HG02763 (cell line): ENCODE measurements at regions not wholly inside any gene's neighbourhood (a gene's known extent, or its start where the extent isn't known, plus 50 kb on each side); places are given as distances from the start of the nearest gene placed in this dataset.
"Not testable (repeated sequence)": the region's sequence is repeated elsewhere in the genome, so short reads cannot be mapped to it uniquely, and the experiment has no call there.

Experiments used
- ATAC-seq: cut with Tn5 transposase; IDR thresholded peaks from one replicate; pipeline ENCODE4 v1.9.1; 2021; ENCODE audit warnings: mild to moderate bottlenecking, moderate library complexity; ENCODE audit not compliant: unreplicated experiment

DNA sequence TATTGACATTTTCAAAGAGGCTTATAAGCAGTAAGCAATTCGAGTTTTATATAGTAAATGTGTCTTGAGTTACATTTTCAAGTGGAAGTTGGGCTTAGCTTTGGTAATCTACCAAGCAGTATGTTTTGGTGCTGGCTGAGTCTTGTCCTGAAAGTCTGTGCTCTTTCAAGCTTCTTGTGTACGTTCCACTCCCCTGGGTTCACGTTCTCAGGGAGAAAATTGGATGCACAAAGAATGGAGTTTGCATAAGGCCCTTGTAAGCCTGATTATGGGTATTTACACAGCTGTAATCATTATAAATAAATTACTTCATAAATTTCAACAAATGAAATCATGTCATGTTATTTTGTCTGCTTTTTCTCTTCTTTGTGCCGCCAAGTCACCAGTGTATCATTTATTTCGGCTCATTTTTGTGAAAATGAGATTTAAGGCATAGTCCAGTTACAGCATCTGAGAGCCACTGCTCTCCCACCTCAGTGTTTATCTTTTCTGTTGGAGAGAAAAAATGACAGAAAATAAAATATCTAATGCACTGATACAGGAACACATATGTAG, 262.5 kb downstream of the BTBD3 start:
- ATAC-seq, result no peak

DNA sequence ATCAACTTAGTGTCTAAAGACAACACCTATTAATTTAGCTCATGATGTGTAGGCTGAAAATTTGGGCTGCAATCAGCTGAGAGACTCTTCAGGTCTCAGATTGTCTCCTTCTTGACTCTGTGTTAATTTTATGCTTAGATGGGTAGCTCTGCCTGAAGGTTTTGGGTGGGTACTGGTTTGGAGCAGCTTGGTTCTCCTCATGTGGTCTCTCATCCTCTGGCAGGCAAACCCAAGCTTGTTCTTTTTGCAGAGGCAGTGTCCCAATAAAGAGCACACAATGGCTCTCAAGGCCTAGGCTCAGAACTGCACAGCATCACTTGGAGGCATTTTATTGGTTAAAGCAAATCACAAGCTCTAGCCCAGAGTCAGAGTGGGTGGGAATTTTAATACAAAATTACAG, 280.6 kb downstream of the BTBD3 start:
- ATAC-seq, result no peak

DNA sequence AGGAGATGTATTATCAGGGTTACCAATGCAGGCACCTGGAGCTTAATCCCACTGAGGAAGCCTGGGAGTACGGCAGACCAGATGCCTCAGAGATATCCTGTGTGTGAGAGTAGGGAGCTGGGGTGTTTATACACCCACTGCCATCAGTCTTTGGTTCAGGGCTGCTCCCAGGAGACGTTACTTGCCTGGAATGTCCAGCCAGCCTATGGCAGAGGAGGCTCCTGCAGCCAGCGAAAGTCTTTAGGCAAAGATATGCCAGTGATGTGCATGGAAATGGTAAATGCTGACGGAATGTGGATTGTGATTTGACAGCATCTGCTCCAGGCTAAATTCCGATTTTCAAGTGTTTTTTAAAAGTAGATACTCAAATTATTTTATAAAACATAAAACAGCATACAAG, 282.0 kb downstream of the BTBD3 start:
- no peak for ATAC-seq

DNA sequence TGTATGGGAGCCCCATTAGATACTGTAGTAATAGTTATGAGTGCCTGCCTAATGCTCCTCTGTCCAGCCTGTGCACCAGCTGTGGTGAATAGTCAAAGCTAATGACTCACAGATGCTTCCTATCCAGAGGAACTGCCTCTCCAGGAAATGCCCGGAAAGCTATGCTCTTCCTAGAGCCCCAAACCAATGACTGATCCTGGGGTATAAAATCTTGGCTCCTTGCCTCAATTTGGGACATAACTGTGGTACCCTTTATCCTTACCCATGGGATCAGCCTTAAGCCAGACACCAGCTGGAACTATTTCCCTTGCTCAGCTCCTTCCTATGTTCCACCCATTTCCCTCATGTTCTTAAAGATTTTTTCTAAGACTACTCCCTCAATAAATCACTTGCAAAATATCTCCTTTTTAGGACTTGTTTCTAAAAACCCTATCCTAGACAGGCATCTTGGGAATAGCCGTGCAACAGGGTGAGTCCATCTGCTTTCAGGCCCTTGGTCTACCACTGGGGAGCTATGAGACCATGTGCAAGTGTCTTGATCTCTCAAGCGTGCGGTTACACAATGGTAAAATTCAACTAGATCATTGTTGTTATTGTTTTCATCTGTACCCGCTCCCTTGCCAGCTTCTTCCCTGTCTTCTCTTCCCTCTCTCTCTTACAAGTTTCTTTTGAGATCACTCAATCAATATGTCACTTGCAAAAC, 283.7 kb downstream of the BTBD3 start:
- no peak for ATAC-seq

DNA sequence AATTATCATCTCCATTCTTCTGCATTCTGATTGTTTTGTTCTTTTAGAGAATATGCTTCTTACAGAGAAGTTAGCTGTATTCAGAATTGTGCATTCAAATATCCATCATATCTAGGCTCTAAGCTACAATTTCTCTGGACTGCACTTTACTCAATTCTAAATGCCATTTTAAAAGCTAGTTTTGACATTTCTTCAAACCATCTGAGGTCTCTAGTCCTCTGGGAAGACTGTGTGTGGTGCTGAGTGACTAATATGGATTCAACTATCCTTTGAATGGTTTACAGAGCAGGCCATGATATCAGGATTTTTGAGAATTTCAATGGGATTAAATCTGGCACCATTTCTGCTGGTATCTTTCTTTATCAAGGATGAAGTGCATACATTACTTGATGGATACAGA, 285.7 kb downstream of the BTBD3 start:
- no peak for ATAC-seq

DNA sequence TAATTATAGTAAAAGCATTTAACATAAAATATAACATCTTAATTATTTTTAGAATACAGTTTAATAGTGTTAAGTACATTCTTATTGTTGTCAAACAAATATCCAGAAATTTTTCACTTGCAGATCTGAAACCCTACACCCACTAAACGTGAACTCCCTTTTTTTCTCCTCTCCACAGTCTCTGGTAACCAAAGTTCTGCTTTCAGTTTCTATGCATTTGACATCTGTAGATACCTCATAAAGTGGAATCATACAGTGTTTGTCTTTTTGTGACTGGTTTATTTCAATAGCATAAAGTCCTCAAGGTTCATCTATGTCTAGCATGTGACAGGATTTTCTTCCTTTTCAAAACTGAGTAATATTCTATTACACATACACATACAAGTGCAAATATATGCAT, 286.3 kb downstream of the BTBD3 start:
- ATAC-seq, result no peak

DNA sequence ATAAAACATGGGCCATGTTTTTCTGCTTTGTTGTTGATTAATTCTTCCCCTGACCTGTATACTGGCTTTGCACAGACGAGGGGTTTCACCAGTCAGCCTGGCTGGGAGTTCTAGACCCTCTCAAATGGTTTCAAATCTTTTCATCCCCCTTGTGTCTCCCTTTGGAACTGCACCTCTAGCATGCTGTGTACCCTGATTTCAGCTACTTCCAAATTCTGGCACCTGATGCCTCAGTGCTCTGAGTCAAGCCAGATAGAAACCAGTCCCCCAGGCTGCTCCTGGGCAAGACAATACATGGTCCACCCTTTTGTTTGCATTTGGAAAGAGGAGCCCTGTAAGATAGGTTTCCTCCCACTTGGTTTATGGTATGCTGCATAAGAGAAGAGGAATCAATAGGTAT, 290.2 kb downstream of the BTBD3 start:
- ATAC-seq, result no peak

DNA sequence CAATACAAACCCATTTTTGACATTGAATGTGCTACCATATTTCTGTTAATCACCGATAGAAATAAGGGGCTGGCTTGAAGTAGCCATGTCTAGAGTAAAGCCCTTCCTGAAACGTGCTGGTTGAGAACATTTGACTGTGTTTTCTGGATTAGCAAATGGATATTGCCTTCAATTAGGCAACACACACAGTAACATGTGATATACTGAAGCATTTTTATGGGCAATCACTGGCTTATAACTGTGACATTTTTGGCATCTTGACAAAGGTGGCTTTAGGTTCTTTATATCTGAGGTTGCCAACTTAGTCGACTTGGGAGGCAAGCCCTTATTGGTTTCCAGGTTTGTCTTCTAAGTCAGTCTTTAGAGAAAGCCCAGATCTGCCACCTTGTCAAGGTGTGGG, 292.9 kb downstream of the BTBD3 start:
- no peak for ATAC-seq

DNA sequence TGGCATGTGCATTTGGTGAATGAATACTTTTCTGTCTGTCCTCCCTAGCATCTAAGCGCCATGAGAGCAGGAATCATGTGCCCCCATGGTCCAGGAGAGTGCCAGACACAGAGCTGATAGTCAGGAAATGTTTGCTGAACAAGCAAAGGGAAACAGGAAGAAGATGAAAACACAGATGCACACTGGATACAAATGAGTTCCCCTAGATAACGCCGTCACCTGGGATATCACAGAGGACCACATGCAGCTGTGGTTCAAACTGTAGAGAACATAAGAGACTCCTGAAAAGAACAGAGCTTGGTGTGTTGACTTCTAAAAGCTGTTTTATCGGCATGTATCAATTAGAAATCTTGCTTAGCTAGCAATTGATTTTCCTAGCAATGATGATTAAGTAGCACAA, 293.7 kb downstream of the BTBD3 start:
- no peak for ATAC-seq

DNA sequence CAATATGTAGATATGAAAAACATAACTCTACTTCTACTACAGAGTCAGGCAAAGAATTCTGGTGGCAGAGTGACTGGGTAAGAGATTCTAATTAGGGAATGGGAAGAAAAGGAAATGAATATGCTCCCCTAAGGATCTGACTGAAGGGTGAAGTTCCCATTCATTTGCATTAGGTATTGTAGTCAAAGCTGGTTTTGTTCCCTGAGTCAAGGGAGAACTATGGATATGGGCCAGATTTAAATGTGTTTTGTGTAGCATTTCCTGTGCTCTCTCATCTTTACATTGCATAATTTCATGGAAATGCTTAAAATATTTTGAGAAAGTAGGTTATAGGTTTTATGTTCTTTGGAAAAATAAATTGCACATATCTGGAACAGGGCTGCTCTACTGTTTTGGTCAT, 299.7 kb downstream of the BTBD3 start:
- ATAC-seq, result no peak

DNA sequence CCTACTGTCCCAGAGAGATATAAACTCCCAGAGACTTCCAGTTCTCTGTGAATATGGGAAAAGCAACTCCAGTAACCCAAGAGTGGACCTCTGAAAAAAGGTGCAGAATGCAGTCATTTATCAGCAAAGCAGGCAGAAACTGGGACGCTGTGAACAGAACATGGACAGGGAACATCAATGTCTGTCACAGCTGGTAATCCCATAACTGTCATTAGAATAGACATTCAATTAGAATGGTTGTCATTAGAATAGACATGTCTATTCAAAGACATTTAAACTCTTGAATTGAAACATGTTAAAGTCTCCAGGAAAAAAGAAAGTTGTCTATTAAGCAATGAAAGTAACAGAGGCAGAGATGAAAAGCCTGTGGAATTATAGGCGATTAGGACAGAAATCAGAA, 302.1 kb downstream of the BTBD3 start:
- ATAC-seq, result no peak

DNA sequence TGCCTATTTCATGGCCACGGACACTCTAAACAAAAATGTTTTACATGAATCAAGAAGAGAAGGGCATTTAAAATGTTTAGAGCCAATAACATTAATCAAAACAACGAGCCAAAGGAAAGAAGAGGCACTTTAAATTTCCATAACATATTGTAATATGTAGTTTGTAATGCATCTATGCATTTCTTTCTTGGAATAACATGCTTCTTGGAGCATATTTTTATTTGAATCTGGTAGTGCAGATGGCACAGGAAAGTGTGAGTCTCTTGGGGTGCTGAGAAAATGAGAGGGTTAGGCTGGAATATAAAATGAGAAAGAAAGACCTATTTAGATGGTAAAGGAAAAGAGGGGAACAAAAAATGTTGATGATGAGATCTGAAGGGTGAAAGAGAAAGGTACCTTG, 305.4 kb downstream of the BTBD3 start:
- ATAC-seq, result no peak

DNA sequence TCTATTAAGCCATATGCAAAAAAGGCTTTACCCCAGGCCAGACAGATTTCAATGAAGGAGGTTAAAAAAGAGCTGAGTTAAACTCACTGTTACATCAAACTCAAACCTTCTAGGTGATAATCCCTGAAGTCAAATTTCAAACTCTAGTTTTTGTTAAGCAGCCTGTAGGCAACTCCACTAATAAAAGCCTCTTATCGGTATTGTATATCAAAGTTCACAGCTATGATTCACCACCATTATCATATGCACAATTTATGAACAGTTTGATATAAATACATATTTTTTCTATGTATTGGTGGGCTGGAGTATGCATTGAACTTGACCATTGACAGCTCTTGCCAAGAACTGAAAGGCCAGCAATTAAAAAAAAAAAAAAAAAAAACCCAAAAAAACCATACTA, 308.2 kb downstream of the BTBD3 start:
- no peak for ATAC-seq

DNA sequence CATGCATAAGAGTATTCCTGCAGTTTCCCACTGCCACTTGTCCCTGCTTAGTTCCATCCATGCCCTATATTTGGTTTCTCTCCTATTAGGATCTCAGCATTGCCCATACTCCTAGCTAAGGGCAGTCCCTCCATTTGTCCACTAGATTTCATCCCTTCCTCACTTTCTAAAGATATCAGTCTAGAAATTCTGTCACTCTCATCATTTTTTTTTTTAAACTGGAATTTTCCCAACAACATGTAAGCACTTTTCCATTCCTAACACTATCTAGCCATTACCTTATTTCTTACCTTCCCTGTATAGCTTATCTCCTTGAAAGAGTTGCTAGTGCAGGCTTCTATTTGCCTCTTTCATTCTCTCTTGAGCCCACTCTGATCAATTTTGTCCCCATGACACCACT, 312.2 kb downstream of the BTBD3 start:
- ATAC-seq, result no peak

DNA sequence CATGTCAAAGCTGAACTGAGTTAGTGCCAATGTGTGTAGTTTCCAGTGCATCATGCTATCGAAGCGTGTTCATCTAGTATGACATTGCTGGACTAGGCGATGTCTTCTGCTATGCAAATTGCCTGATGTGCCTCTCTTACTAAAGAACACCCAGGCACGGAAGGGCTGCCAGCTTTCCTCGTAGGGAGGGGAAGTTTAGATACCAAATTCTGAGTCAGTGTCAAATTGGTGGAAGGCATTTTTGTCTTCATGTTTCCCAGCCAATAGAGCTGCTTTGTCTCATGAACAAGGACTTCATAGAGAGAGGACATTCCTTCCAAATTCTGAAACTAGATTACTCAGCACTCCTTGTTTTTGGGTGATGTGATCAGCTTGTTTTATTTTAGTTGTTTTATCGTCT, 320.1 kb downstream of the BTBD3 start:
- no peak for ATAC-seq

DNA sequence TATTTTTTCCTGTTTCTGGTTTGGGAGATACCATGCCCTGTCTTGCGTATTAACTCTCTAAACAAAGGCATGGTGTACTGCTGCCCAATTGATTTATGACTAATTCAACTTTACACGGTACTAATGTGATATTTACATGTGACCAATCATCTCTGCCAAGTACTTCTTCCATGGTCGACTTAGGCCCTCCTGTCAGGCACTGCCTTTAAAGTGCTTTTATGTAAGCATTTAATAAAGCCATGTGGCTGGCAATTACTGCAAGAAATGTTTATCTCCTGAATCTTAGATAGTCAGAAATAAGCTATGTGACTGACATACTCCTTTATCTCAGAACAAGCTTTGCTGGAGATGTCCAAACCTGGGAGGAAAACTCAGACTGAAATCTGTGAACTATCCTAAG, 323.4 kb downstream of the BTBD3 start:
- ATAC-seq, result no peak

DNA sequence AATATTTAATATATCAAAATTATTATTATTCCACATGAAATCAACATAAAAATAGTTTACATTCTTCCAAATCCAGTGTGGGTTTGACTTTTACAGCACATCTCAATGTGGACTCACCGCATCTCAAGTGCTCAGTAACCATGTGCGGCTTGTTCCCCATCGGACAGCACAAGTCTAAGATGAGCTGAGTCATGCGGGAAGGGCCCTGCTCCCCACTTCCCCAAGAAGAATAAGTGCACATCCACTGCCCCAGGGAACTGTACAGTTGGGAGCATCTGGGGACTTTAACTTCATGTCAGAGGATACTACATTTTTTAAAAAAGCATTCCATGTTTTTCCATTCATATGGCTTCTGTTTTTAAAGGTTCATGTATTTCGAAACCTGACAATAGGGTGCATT, 325.6 kb downstream of the BTBD3 start:
- ATAC-seq, result no peak

DNA sequence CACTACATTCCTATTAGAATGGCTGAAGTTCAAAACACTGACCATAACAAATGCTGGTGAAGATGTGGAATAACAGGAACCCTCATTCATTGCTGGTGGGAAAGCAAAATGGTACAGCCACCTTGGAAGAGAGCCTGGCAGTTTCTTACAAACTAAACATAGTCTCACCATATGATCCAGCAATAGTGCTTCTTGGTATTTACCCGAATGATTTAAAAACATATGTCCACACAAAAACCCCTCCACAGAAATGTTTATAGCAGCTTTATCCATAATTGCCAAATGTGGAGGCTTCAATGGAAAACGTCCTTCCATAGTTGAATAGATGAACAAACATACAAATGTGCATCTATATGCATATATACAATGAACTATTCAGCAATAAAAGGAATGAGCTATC, 330.8 kb downstream of the BTBD3 start:
- ATAC-seq, result no peak

DNA sequence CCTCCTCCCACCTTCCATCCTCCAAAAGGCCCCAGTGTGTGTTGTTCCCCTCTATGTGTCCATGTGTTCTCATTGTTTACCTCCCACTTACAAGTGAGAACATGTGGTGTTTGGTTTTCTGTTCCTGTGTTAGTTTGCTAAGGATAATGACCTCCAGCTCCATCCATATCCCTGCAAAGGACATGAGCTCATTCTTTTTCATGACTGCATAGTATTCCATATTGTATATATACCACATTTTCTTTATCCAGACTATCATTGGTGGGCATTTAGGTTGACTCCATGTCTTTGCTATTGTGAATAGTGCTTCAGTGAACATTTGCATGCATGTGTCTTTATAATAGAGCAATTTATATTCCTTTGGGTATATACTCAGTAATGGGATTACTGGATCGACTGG, 333.0 kb downstream of the BTBD3 start:
- not testable (repeated sequence) for ATAC-seq

DNA sequence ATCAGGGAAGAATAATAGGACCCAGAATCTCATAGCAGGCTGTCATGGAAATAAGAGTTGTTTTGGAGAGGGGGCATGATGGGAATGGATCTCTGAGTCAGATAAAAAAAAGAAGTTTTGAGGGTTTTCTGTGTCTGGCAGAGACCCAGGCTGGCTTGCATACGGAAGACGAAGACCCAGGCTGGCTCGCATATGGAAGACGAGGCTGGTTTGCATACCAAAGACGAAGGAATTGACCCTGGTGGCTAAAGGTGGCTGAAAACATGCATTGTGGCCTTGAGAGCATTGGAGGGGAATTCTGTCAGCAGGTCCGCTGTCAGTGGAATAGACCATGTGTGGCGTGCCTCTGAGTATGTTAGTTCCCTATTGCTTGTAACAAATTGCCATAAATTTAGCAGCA, 335.1 kb downstream of the BTBD3 start:
- ATAC-seq, result no peak

DNA sequence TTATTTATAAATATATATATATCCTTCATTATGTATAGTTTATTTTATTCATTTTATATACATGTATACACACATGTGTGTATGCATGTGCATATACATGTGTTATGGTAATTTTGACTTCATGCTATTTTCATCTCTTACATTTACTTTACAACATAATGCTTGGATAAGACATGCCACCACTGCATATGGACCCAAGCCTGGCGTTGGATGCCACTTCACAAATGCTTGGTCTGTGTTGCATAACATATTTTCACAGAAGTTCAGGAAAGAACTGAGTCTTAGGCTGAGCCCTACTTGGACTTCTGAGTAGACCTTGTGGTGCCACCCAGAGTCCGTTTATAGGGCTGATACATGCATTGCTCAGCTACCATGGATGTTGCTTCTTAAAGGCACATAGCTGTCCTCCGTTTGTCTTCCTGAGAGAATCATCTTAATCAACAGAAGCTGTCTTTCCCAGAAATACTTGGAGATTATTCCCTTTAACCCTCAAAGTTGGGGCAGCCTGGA, 337.8 kb downstream of the BTBD3 start:
- no peak for ATAC-seq

DNA sequence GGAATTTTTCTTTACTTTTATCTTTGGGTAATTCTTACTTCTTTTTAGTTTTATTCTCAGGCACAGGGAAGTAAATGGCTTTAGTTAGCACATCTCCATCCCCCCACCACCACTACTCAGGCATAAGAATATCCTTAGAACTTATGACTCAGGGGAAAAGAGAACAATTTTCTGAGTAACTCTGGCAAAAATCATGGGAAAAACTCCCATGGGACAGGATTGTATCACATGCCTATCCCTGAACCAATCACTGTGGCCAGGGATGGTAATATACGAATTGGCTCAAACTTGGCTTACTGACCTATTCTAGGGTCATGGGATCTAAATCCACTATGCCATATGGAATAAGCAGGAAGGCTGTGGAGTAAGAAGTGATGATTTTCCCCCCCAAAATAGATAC, 339.1 kb downstream of the BTBD3 start:
- no peak for ATAC-seq

DNA sequence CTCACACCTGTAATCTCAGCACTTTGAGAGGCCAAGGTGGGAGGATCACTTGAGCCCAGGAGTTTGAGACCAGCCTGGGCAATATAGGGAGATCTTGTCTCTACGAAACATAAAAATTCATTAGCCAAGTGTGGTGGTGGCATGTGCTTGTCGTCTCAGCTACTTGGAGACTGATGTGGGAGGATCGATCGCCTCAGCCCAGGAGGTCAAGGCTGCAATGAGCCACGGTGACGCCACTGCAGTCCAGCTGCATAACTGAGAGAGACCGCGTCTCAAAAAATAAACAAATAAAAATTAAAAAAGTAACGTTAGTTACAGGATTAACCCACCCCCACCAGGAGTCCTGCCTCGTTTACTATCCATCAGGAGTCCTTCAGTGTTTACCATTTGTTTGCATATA, 345.1 kb downstream of the BTBD3 start:
- no peak for ATAC-seq
